ENCODE measurements at regions not wholly inside any gene's neighbourhood (a gene's known extent, or its start where the extent isn't known, plus 50 kb on each side); places are given as distances from the start of the nearest gene placed in this dataset.

GRCh38 chr4:181578911-181579310, 664.3 kb upstream of the TENM3 start:
- no peak overlapping the region for H3K27ac ChIP-seq
- H3K4me3 ChIP-seq = no peak overlapping the region
- in situ Hi-C loops (cut with MboI; ENCODE audit: low pct_unique_long_range_greater_than_20kb in 2 of 9, low sequenced_read_pairs in 9 of 9, unreplicated experiment in 9 of 9) = no loop called here
- no peak for ATAC-seq (replicated peaks in 6 of 8)
- 40 to 100% (median 68%) methylated on average over 1 to 3 of the region's 5 CpGs; no CpG with 5 or more reads in 4 of the 10 experiments for WGBS, 10 experiments
- H3K4me1 ChIP-seq (replicated peaks in 1 of 2) = no peaks in the 10 kb centered on the region

GRCh38 chr4:181579486-181579885, 663.7 kb upstream of the TENM3 start:
- H3K27ac ChIP-seq = no peak overlapping the region
- no peaks in the 10 kb centered on the region for H3K4me1 ChIP-seq (replicated peaks in 1 of 2)
- in situ Hi-C loops (cut with MboI; ENCODE audit: low pct_unique_long_range_greater_than_20kb in 2 of 9, low sequenced_read_pairs in 9 of 9, unreplicated experiment in 9 of 9) = no loop called here
- ATAC-seq (replicated peaks in 6 of 8) = no peak
- WGBS, 10 experiments = 0 to 100% (median 65%) methylated on average over 1 to 2 of the region's 2 CpGs; no CpG with 5 or more reads in 1 of the 10 experiments
- no peak overlapping the region for H3K4me3 ChIP-seq

DNA sequence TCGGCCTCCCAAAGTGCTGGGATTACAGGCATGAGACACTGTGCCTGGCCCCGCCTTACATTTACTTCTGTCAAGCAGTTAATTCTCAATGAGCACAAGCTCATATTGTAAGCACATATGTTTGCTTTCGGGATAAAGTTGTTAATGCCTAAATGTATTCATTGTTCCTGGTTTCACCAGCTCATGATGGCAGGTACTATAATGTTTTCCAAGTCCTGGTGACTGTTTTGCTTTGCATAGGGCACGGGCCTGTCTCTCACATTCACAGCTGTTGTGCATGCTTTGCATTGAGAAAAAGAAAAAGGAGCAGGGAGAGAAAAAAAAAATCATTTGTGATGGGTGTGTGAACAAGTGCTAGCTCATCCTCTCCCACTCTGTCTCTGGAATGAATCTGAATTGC, 661.2 kb upstream of the TENM3 start:
- Histone ChIP-seq H3K4me3 (no peak overlapping the region), H3K27ac (no peak overlapping the region), H3K4me1 (replicated peaks in 1 of 2) (no peaks in the 10 kb centered on the region)
- in situ Hi-C loops (cut with MboI; ENCODE audit: low pct_unique_long_range_greater_than_20kb in 2 of 9, low sequenced_read_pairs in 9 of 9, unreplicated experiment in 9 of 9) = no loop called here
- WGBS, 10 experiments = 25 to 95% (median 64%) methylated on average over 1 to 3 of the region's 4 CpGs
- ATAC-seq (replicated peaks in 6 of 8) = peak in 1 of 8 experiments; percentile 57

DNA sequence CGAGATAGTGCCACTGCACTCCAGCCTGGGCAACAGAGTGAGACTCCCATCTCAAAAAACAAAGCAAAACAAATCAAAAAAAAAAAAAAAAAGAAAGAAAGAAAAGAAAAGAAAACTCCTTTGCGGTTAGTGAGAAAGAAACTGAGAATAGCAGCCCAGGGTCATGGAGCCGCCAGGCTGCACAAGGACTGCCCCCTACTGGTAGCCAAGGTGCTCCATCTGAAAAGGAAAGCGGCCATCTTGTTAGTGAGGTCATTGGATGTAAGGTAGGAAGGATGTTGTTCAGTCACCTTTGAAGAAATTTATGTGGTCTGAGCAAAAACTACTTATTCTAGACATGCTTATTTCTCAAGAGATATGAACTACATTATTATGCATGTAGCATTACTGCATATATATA, 660.6 kb upstream of the TENM3 start:
- no peak for ATAC-seq (replicated peaks in 6 of 8)
- 4 to 100% (median 87%) methylated on average over 2 to 4 of the region's 4 CpGs; no CpG with 5 or more reads in 3 of the 10 experiments for WGBS, 10 experiments
- H3K4me1 ChIP-seq (replicated peaks in 1 of 2) = no peaks in the 10 kb centered on the region
- no peak overlapping the region for H3K27ac ChIP-seq
- no peak overlapping the region for H3K4me3 ChIP-seq
- in situ Hi-C loops (cut with MboI; ENCODE audit: low pct_unique_long_range_greater_than_20kb in 2 of 9, low sequenced_read_pairs in 9 of 9, unreplicated experiment in 9 of 9) = no loop called here

GRCh38 chr4:181588733-181589302, 654.4 kb upstream of the TENM3 start:
- peak in 4 of 8 experiments; percentile 32 to 78 (median 66) for ATAC-seq (replicated peaks in 6 of 8)
- Histone ChIP-seq H3K4me3 (no peak overlapping the region), H3K4me1 (replicated peaks in 1 of 2) (peaks cover 0 to 7% of the 10 kb centered on the region in 2 donors), H3K27ac (no peak overlapping the region)
- in situ Hi-C loops (cut with MboI; ENCODE audit: low pct_unique_long_range_greater_than_20kb in 2 of 9, low sequenced_read_pairs in 9 of 9, unreplicated experiment in 9 of 9) = no loop called here
- WGBS, 10 experiments = 7 to 91% (median 66%) methylated on average over 2 to 4 of the region's 4 CpGs

DNA sequence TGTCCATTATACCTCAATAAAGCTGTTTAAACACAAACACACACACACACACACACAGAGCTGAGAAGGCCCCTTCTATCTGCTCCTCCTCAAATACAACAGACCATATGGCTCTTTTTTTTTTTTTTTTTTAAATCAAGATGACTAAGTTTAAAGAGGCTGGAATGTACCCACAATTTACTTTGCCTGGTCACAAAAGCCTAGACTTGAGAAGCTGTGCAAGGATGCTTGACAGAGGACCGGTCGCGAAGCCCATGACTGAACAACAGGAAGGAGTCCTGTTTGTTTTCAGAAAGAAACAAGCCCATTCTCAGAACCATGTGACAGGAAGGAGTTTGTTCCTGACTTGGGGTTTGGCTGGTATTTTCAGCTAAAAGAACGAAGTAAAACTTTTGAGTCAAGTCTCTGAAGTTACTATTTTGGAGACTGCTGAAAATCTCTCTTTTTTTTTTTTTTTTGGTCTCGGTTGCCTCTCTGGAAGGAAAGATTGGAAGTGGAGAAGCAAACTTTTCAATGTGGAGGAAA, 650.9 kb upstream of the TENM3 start:
- 11 to 100% (median 91%) methylated on average over 1 to 5 of the region's 5 CpGs for WGBS, 10 experiments
- H3K27ac ChIP-seq = no peak overlapping the region
- H3K4me3 ChIP-seq = no peak overlapping the region
- ATAC-seq (replicated peaks in 6 of 8) = no peak
- in situ Hi-C loops (cut with MboI; ENCODE audit: low pct_unique_long_range_greater_than_20kb in 2 of 9, low sequenced_read_pairs in 9 of 9, unreplicated experiment in 9 of 9) = no loop called here
- peaks cover 0 to 7% of the 10 kb centered on the region in 2 donors for H3K4me1 ChIP-seq (replicated peaks in 1 of 2)

- Histone ChIP-seq H3K27ac (no peak overlapping the region), H3K4me3 (no peak overlapping the region), H3K4me1 (replicated peaks in 1 of 2) (peaks cover 0 to 5% of the 10 kb centered on the region in 2 donors)
- 0 to 100% (median 59%) methylated on average over 1 to 2 of the region's 2 CpGs for WGBS, 10 experiments
- in situ Hi-C loops (cut with MboI; ENCODE audit: low pct_unique_long_range_greater_than_20kb in 2 of 9, low sequenced_read_pairs in 9 of 9, unreplicated experiment in 9 of 9) = no loop called here
- ATAC-seq (replicated peaks in 6 of 8) = no peak
Measured at GRCh38 chr4:181593703-181594102, 649.5 kb upstream of the TENM3 start.

GRCh38 chr4:181594188-181594587, 649.0 kb upstream of the TENM3 start:
- no peak overlapping the region for H3K27ac ChIP-seq
- in situ Hi-C loops (cut with MboI; ENCODE audit: low pct_unique_long_range_greater_than_20kb in 2 of 9, low sequenced_read_pairs in 9 of 9, unreplicated experiment in 9 of 9) = no loop called here
- no peak overlapping the region for H3K4me3 ChIP-seq
- ATAC-seq (replicated peaks in 6 of 8) = no peak
- peaks cover 0 to under 1% of the 10 kb centered on the region in 2 donors for H3K4me1 ChIP-seq (replicated peaks in 1 of 2)

- Histone ChIP-seq H3K27ac (no peak overlapping the region), H3K4me1 (replicated peaks in 1 of 2) (no peaks in the 10 kb centered on the region), H3K4me3 (no peak overlapping the region)
- in situ Hi-C loops (cut with MboI; ENCODE audit: low pct_unique_long_range_greater_than_20kb in 2 of 9, low sequenced_read_pairs in 9 of 9, unreplicated experiment in 9 of 9) = no loop called here
- 0 to 100% (median 80%) methylated on average over 1 to 5 of the region's 5 CpGs; no CpG with 5 or more reads in 1 of the 10 experiments for WGBS, 10 experiments
- no peak for ATAC-seq (replicated peaks in 6 of 8)
Measured at GRCh38 chr4:181595716-181596115, 647.5 kb upstream of the TENM3 start.

GRCh38 chr4:181597766-181598165, 645.4 kb upstream of the TENM3 start:
- Histone ChIP-seq H3K27ac (no peak overlapping the region), H3K4me1 (replicated peaks in 1 of 2) (no peaks in the 10 kb centered on the region), H3K4me3 (no peak overlapping the region)
- in situ Hi-C loops (cut with MboI; ENCODE audit: low pct_unique_long_range_greater_than_20kb in 2 of 9, low sequenced_read_pairs in 9 of 9, unreplicated experiment in 9 of 9) = no loop called here
- no peak for ATAC-seq (replicated peaks in 6 of 8)
- 20 to 100% (median 74%) methylated on average over 1 to 4 of the region's 4 CpGs; no CpG with 5 or more reads in 1 of the 10 experiments for WGBS, 10 experiments

GRCh38 chr4:181599134-181599533, 644.1 kb upstream of the TENM3 start:
- H3K4me3 ChIP-seq = no peak overlapping the region
- peak in 3 of 8 experiments; percentile 21 to 83 (median 24) for ATAC-seq (replicated peaks in 6 of 8)
- H3K27ac ChIP-seq = no peak overlapping the region
- in situ Hi-C loops (cut with MboI; ENCODE audit: low pct_unique_long_range_greater_than_20kb in 2 of 9, low sequenced_read_pairs in 9 of 9, unreplicated experiment in 9 of 9) = no loop called here
- WGBS, 10 experiments = 6 to 74% (median 60%) methylated on average over 2 to 6 of the region's 6 CpGs; no CpG with 5 or more reads in 3 of the 10 experiments
- H3K4me1 ChIP-seq (replicated peaks in 1 of 2) = no peaks in the 10 kb centered on the region

DNA sequence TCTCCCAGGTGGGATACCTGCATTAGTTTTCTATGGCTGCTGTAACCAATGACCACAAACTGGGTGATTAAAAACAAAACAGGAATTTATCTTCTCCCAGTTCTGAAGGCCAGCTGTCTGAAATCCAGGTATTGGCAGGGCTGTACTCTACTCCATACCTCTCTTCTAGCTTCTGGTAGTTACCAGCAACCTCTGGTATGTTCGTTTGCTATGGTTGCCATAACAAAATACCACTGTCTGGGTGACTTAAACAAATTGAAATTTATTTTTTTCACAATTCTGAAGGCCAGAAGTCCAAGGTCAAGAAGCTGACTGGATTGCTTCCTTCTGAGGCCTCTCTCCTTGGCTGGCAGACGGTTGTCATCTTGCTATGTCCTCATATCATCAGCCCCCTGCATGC, 642.1 kb upstream of the TENM3 start:
- ATAC-seq (replicated peaks in 6 of 8) = peak in 1 of 8 experiments; percentile 66
- in situ Hi-C loops (cut with MboI; ENCODE audit: low pct_unique_long_range_greater_than_20kb in 2 of 9, low sequenced_read_pairs in 9 of 9, unreplicated experiment in 9 of 9) = no loop called here
- no peaks in the 10 kb centered on the region for H3K4me1 ChIP-seq (replicated peaks in 1 of 2)
- no peak overlapping the region for H3K4me3 ChIP-seq
- 4 to 86% (median 75%) methylated on average over 1 to 2 of the region's 2 CpGs; no CpG with 5 or more reads in 3 of the 10 experiments for WGBS, 10 experiments
- no peak overlapping the region for H3K27ac ChIP-seq

DNA sequence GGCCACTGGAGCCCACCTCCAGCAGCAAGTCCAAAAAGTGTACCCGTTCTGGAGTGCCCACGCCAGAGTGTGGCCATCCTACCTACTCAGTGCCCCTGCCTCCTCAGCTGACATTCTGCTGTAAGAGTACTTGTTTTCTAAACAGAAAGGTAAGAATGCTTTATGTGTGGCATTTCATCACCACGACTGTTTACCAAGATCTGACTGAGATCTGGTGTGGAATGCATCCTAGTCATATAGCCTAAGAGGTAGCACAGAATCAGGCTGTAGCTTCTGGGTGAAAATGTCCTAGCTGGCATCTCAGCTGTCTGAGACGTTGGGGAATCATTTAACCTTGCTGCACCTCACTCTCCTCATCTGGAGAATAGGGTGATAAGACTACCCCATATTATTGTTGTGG, 638.7 kb upstream of the TENM3 start:
- Histone ChIP-seq H3K27ac (no peak overlapping the region), H3K4me1 (replicated peaks in 1 of 2) (peaks cover 4% of the 10 kb centered on the region in 2 donors)
- in situ Hi-C loops (cut with MboI; ENCODE audit: low pct_unique_long_range_greater_than_20kb in 2 of 9, low sequenced_read_pairs in 9 of 9, unreplicated experiment in 9 of 9) = no loop called here

DNA sequence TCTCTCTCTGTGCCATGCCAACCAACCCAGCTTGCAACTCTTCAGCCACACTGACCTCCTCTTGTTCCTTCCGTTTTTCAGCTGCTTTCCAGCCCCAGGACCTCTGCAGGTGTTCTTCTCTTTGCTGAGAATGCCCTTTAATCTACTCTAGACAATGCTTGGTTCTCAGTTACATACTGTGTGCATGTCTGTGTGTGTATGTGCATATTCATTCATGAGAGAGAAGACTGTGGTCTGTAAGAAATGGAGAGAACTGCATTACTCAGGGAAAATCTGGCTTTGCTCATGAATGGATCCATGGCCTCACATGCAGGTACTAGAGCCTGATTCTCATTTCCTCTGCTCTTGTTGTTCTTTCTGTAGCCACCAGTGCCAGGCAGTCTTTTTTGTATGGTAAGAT, 636.9 kb upstream of the TENM3 start:
- peak in 2 of 8 experiments; percentile 68 to 77 for ATAC-seq (replicated peaks in 6 of 8)
- WGBS, 10 experiments = 33 to 80% (median 80%) methylated on average over 1 of the region's 1 CpG; no CpG with 5 or more reads in 5 of the 10 experiments

More for the DNA sequence above, 638.7 kb upstream of the TENM3 start:
- H3K4me3 ChIP-seq = no peak overlapping the region
- ATAC-seq (replicated peaks in 6 of 8) = no peak
- WGBS, 10 experiments = 0 to 100% (median 79%) methylated on average over 1 to 3 of the region's 4 CpGs; no CpG with 5 or more reads in 4 of the 10 experiments

More for the DNA sequence above, 636.9 kb upstream of the TENM3 start:
- H3K4me3 ChIP-seq = no peak overlapping the region
- H3K4me1 ChIP-seq (replicated peaks in 1 of 2) = peaks cover 5 to 17% of the 10 kb centered on the region in 2 donors
- H3K27ac ChIP-seq = no peak overlapping the region
- in situ Hi-C loops (cut with MboI; ENCODE audit: low pct_unique_long_range_greater_than_20kb in 2 of 9, low sequenced_read_pairs in 9 of 9, unreplicated experiment in 9 of 9) = no loop called here
